ENCODE measurements at regions not wholly inside any gene's neighbourhood (a gene's known extent, or its start where the extent isn't known, plus 50 kb on each side); places are given as distances from the start of the nearest gene placed in this dataset.

DNA sequence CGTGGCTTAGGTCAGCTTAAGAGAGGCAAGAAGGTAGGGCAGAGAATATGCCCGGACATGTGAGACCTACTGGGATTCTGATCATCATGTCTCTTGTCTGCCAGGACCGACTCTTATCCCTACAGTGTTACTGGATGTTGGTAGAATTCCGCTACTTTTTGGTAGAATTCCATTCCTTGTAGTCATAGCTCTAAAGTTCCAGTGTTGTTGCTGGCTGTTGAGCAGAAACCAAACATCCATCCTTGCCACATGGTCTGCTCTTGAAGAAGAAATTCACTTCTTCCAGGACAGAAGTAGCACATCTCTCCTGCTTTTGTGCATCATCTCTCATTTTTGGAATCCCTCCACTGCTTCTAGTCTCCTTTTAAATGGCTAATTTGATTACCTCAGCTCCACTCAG, 453.7 kb downstream of the RPL10L start:
- TF ChIP-seq POLR2AphosphoS5 (IDR thresholded peaks at IDR 0.05) (no peak), POLR2A (IDR thresholded peaks at IDR 0.05) (no peak), EP300 (IDR thresholded peaks at IDR 0.05) (no peak)
- TF ChIP-seq, protein P1, sequence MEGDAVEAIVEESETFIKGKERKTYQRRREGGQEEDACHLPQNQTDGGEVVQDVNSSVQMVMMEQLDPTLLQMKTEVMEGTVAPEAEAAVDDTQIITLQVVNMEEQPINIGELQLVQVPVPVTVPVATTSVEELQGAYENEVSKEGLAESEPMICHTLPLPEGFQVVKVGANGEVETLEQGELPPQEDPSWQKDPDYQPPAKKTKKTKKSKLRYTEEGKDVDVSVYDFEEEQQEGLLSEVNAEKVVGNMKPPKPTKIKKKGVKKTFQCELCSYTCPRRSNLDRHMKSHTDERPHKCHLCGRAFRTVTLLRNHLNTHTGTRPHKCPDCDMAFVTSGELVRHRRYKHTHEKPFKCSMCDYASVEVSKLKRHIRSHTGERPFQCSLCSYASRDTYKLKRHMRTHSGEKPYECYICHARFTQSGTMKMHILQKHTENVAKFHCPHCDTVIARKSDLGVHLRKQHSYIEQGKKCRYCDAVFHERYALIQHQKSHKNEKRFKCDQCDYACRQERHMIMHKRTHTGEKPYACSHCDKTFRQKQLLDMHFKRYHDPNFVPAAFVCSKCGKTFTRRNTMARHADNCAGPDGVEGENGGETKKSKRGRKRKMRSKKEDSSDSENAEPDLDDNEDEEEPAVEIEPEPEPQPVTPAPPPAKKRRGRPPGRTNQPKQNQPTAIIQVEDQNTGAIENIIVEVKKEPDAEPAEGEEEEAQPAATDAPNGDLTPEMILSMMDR (IDR thresholded peaks at IDR 0.05), result no peak

All from sigmoid colon (tissue), 4 donors.